Fibroblast of skin of right biceps (primary cell): ENCODE measurements at regions not wholly inside any gene's neighbourhood (a gene's known extent, or its start where the extent isn't known, plus 50 kb on each side); places are given as distances from the start of the nearest gene placed in this dataset.
"Not testable (repeated sequence)": the region's sequence is repeated elsewhere in the genome, so short reads cannot be mapped to it uniquely, and the experiment has no call there.

Experiments
- DNase-seq: peaks from one replicate; pipeline ENCODE4 v3.0.0-alpha.2; 2013

GRCh38 chr11:116328851-116329250, 443.9 kb downstream of the BUD13 start:
- no peak for DNase-seq

- no peak for DNase-seq
Observed at GRCh38 chr11:116328391-116328790, 444.4 kb downstream of the BUD13 start.

- no peak for DNase-seq
Observed at GRCh38 chr11:116326146-116326545, 446.6 kb downstream of the BUD13 start.

GRCh38 chr11:116325247-116325646, 447.5 kb downstream of the BUD13 start:
- no peak for DNase-seq

GRCh38 chr11:116324077-116324476, 448.7 kb downstream of the BUD13 start:
- DNase-seq = not testable (repeated sequence)

GRCh38 chr11:116317212-116317611, 455.6 kb downstream of the BUD13 start:
- no peak for DNase-seq

- DNase-seq = no peak
Observed at GRCh38 chr11:116314006-116314405, 458.8 kb downstream of the BUD13 start.

- peak; percentile 57 for DNase-seq
Observed at GRCh38 chr11:116312570-116313391, 460.0 kb downstream of the BUD13 start.

- no peak for DNase-seq
Observed at GRCh38 chr11:116311206-116311605, 461.6 kb downstream of the BUD13 start.

- DNase-seq = no peak
Observed at GRCh38 chr11:116310698-116311097, 462.1 kb downstream of the BUD13 start.

GRCh38 chr11:116310226-116310625, 462.6 kb downstream of the BUD13 start:
- peak; percentile 81 for DNase-seq

GRCh38 chr11:116309446-116309845, 463.3 kb downstream of the BUD13 start:
- DNase-seq = peak; percentile 9

- no peak for DNase-seq
Observed at GRCh38 chr11:116302756-116303155, 470.0 kb downstream of the BUD13 start.

GRCh38 chr11:116301141-116301540, 471.6 kb downstream of the BUD13 start:
- DNase-seq = no peak

GRCh38 chr11:116300232-116300631, 472.6 kb downstream of the BUD13 start:
- no peak for DNase-seq

GRCh38 chr11:116294630-116295029, 478.2 kb downstream of the BUD13 start:
- DNase-seq = peak; percentile 53

- DNase-seq = no peak
Observed at GRCh38 chr11:116287866-116288265, 484.9 kb downstream of the BUD13 start.

- no peak for DNase-seq
Observed at GRCh38 chr11:116285026-116285425, 487.8 kb downstream of the BUD13 start.

GRCh38 chr11:116283300-116283699, 489.5 kb downstream of the BUD13 start:
- DNase-seq = no peak

GRCh38 chr11:116282481-116282880, 490.3 kb downstream of the BUD13 start:
- no peak for DNase-seq

GRCh38 chr11:116281173-116282160, 491.3 kb downstream of the BUD13 start:
- no peak for DNase-seq

- DNase-seq = no peak
Observed at GRCh38 chr11:116279511-116279910, 493.3 kb downstream of the BUD13 start.

GRCh38 chr11:116278076-116278475, 494.7 kb downstream of the BUD13 start:
- DNase-seq = no peak
